Omental fat pad (tissue), 3 donors: ENCODE measurements at regions not wholly inside any gene's neighbourhood (a gene's known extent, or its start where the extent isn't known, plus 50 kb on each side); places are given as distances from the start of the nearest gene placed in this dataset.

ENCODE experiments used
- ATAC-seq: fragments of 150-250 bp; one replicate; pipeline ENCODE4 v1.9.1; 2016; ENCODE audit warnings: mild to moderate bottlenecking, moderate library complexity; ENCODE audit not compliant: low FRiP score
- DNase-seq: peaks from one replicate; pipeline ENCODE4 v3.0.0-alpha.2; 2019; ENCODE audit warnings: low spot score
- CTCF ChIP-seq, 3 donors: fragments of 450-650 bp; IDR thresholded peaks; one replicate each; pipeline ENCODE4 v1.5.1; 2016 to 2017; ENCODE audit warnings: antibody characterized with exemption in 3 of 3, mild to moderate bottlenecking in 3 of 3, moderate library complexity in 2 of 3

- TF ChIP-seq CTCF (IDR thresholded peaks at IDR 0.05): no peak
- DNase-seq (no peak), ATAC-seq (no peak)
Observed at GRCh38 chrX:7759830-7760229, 83.1 kb upstream of the VCX start.

GRCh38 chrX:7746856-7747255 lies 96.1 kb upstream of the VCX start:
- no peak for ATAC-seq
- no peak for TF ChIP-seq CTCF (IDR thresholded peaks at IDR 0.05)
- DNase-seq: no peak

- TF ChIP-seq CTCF (IDR thresholded peaks at IDR 0.05): no peak
- no peak for ATAC-seq
- DNase-seq: no peak
Observed at GRCh38 chrX:7730071-7730470, 112.9 kb upstream of the VCX start.

- no peak for TF ChIP-seq CTCF (IDR thresholded peaks at IDR 0.05)
- ATAC-seq: no peak
- DNase-seq: no peak
Observed at GRCh38 chrX:7720519-7720918, 122.5 kb upstream of the VCX start.

- no peak for TF ChIP-seq CTCF (IDR thresholded peaks at IDR 0.05)
- DNase-seq (no peak), ATAC-seq (no peak)
Observed at GRCh38 chrX:7714351-7714750, 128.6 kb upstream of the VCX start.

- TF ChIP-seq CTCF (IDR thresholded peaks at IDR 0.05): no peak
- DNase-seq (no peak), ATAC-seq (no peak)
Observed at GRCh38 chrX:7711167-7711566, 131.8 kb upstream of the VCX start.

- no peak for TF ChIP-seq CTCF (IDR thresholded peaks at IDR 0.05)
- DNase-seq (no peak), ATAC-seq (no peak)
Observed at GRCh38 chrX:7709845-7710244, 133.1 kb upstream of the VCX start.
